ENCODE measurements at regions not wholly inside any gene's neighbourhood (a gene's known extent, or its start where the extent isn't known, plus 50 kb on each side); places are given as distances from the start of the nearest gene placed in this dataset.

DNA sequence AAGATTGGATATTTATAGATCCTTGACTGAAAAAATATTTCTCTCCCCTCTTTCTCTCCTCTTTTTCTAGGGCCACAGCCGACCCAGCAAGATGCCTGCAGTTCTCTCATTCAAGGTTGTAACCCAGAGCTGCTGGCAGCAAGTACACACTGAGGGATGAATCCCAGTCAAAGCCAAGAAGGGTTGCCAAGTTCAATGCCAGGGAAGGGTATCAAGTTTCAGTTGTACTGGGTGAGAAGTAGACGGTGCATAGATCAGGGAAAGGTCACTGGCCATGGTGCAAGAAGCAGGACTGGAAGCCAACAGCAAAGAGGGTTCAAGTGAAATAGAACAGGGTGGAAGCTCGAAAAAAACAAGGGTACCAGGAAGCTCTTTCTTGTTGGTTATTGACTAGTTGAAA is 170.2 kb downstream of the NRP2 start:
- no peak overlapping the region for H3K4me3 ChIP-seq (ENCODE audit: control insufficient read depth, low read depth, low read length)
- TF ChIP-seq, protein P1, sequence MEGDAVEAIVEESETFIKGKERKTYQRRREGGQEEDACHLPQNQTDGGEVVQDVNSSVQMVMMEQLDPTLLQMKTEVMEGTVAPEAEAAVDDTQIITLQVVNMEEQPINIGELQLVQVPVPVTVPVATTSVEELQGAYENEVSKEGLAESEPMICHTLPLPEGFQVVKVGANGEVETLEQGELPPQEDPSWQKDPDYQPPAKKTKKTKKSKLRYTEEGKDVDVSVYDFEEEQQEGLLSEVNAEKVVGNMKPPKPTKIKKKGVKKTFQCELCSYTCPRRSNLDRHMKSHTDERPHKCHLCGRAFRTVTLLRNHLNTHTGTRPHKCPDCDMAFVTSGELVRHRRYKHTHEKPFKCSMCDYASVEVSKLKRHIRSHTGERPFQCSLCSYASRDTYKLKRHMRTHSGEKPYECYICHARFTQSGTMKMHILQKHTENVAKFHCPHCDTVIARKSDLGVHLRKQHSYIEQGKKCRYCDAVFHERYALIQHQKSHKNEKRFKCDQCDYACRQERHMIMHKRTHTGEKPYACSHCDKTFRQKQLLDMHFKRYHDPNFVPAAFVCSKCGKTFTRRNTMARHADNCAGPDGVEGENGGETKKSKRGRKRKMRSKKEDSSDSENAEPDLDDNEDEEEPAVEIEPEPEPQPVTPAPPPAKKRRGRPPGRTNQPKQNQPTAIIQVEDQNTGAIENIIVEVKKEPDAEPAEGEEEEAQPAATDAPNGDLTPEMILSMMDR (IDR thresholded peaks at IDR 0.05; ENCODE audit: control insufficient read depth, insufficient read depth, low read depth, low read length, missing control alignments) = no peak
- DNase-seq (ENCODE audit: low read depth) = no peak

- DNase-seq (ENCODE audit: low read depth) = no peak
- H3K4me3 ChIP-seq (ENCODE audit: control insufficient read depth, low read depth, low read length) = no peak overlapping the region
- TF ChIP-seq, protein P1 (IDR thresholded peaks at IDR 0.05; ENCODE audit: control insufficient read depth, insufficient read depth, low read depth, low read length, missing control alignments) = no peak
These were observed 168.3 kb downstream of the NRP2 start for GRCh38 chr2:205850611-205851010.

- TF ChIP-seq, protein P1 (IDR thresholded peaks at IDR 0.05; ENCODE audit: control insufficient read depth, insufficient read depth, low read depth, low read length, missing control alignments) = no peak
- H3K4me3 ChIP-seq (ENCODE audit: control insufficient read depth, low read depth, low read length) = no peak overlapping the region
- DNase-seq (ENCODE audit: low read depth) = no peak
These were observed 167.8 kb downstream of the NRP2 start for GRCh38 chr2:205850132-205850531.

GRCh38 chr2:205849136-205849535 is 166.8 kb downstream of the NRP2 start:
- no peak overlapping the region for H3K4me3 ChIP-seq (ENCODE audit: control insufficient read depth, low read depth, low read length)
- DNase-seq (ENCODE audit: low read depth) = no peak
- TF ChIP-seq, protein P1 (IDR thresholded peaks at IDR 0.05; ENCODE audit: control insufficient read depth, insufficient read depth, low read depth, low read length, missing control alignments) = no peak

- DNase-seq (ENCODE audit: low read depth) = peak; percentile 59
- TF ChIP-seq, protein P1 (IDR thresholded peaks at IDR 0.05; ENCODE audit: control insufficient read depth, insufficient read depth, low read depth, low read length, missing control alignments) = no peak
- H3K4me3 ChIP-seq (ENCODE audit: control insufficient read depth, low read depth, low read length) = no peak overlapping the region
These were observed 166.3 kb downstream of the NRP2 start for GRCh38 chr2:205848601-205849000.

Data from AG09309 (cell line).